SK-N-SH treated with all-trans-retinoic acid at 6 μM for 48 hours (cell line): ENCODE measurements at regions not wholly inside any gene's neighbourhood (a gene's known extent, or its start where the extent isn't known, plus 50 kb on each side); places are given as distances from the start of the nearest gene placed in this dataset.

Experiments used
- ATAC-seq: fragments of 200-7000 bp; cut with Tn5 transposase; 3 replicates; pipeline ENCODE4 v1.9.1; 2020; ENCODE audit warnings: mild to moderate bottlenecking, moderate library complexity
- ARNTL ChIP-seq: fragments of 450-650 bp; formaldehyde crosslinking; IDR thresholded peaks from 2 replicates; pipeline ENCODE4 v1.5.0; 2020; ENCODE audit warnings: low read depth, mild to moderate bottlenecking, moderate library complexity, borderline replicate concordance
- BACH2 ChIP-seq: fragments of 250-450 bp; sonication (Bioruptor Pico); IDR thresholded peaks from 2 replicates; pipeline ENCODE4 v1.9.0; 2021; ENCODE audit warnings: mild to moderate bottlenecking, borderline replicate concordance
- CSDC2 ChIP-seq: fragments of 250-450 bp; sonication (Bioruptor Pico); IDR thresholded peaks from 2 replicates; pipeline ENCODE4 v1.5.0; 2020; ENCODE audit warnings: mild to moderate bottlenecking, moderate library complexity
- ESRRG ChIP-seq: fragments of 250-450 bp; sonication (Bioruptor Pico); IDR thresholded peaks from 2 replicates; pipeline ENCODE4 v1.6.1; 2021; ENCODE audit warnings: mild to moderate bottlenecking
- GLIS3 ChIP-seq: fragments of 250-450 bp; sonication (Bioruptor Pico); IDR thresholded peaks from 2 replicates; pipeline ENCODE4 v1.5.0; 2020; ENCODE audit warnings: mild to moderate bottlenecking, moderate library complexity
- ISL1 ChIP-seq: fragments of 250-450 bp; sonication (Bioruptor Pico); IDR thresholded peaks from 2 replicates; pipeline ENCODE4 v2.1.2; 2022; ENCODE audit warnings: mild to moderate bottlenecking, moderate library complexity
- OSR1 ChIP-seq: fragments of 250-450 bp; sonication (Bioruptor Pico); IDR thresholded peaks from 2 replicates; pipeline ENCODE4 v1.8.0; 2022; ENCODE audit warnings: moderate library complexity, mild to moderate bottlenecking, inconsistent platforms
- PPARA ChIP-seq: fragments of 250-450 bp; sonication (Bioruptor Pico); IDR thresholded peaks from 2 replicates; pipeline ENCODE4 v1.5.0; 2020; ENCODE audit warnings: mild to moderate bottlenecking, borderline replicate concordance
- RARB ChIP-seq: fragments of 250-450 bp; sonication (Bioruptor Pico); IDR thresholded peaks from 2 replicates; pipeline ENCODE4 v1.8.0; 2021; ENCODE audit warnings: mild to moderate bottlenecking, moderate library complexity
- SNAI2 ChIP-seq: fragments of 250-450 bp; sonication (Bioruptor Pico); IDR thresholded peaks from 2 replicates; pipeline ENCODE4 v1.5.0; 2020; ENCODE audit warnings: mild to moderate bottlenecking, moderate library complexity
- TOX ChIP-seq: fragments of 250-450 bp; sonication (Bioruptor Pico); IDR thresholded peaks from 2 replicates; pipeline ENCODE4 v1.8.0; 2021; ENCODE audit warnings: mild to moderate bottlenecking, moderate library complexity, borderline replicate concordance
- ZFP3 ChIP-seq: fragments of 250-450 bp; sonication (Bioruptor Pico); IDR thresholded peaks from 2 replicates; pipeline ENCODE4 v1.5.0; 2020; ENCODE audit warnings: mild to moderate bottlenecking, moderate library complexity
- ZFP30 ChIP-seq: fragments of 450-650 bp; formaldehyde crosslinking; IDR thresholded peaks from 2 replicates; pipeline ENCODE4 v1.5.0; 2022; ENCODE audit warnings: mild to moderate bottlenecking, moderate library complexity
- ZNF565 ChIP-seq: fragments of 450-650 bp; formaldehyde crosslinking; conservative IDR thresholded peaks from 2 replicates; pipeline ENCODE4 v1.5.0; 2020; ENCODE audit warnings: low read depth, mild to moderate bottlenecking, moderate library complexity
- ZNF70 ChIP-seq: fragments of 450-650 bp; formaldehyde crosslinking; IDR thresholded peaks from 2 replicates; pipeline ENCODE4 v1.5.0; 2020; ENCODE audit warnings: mild to moderate bottlenecking, moderate library complexity
- ZNF8 ChIP-seq: fragments of 450-650 bp; formaldehyde crosslinking; IDR thresholded peaks from 2 replicates; pipeline ENCODE4 v1.5.0; 2020; ENCODE audit warnings: mild to moderate bottlenecking, moderate library complexity
- TF ChIP-seq, protein P1 (sequence below): fragments of 250-450 bp; sonication (Bioruptor Pico); IDR thresholded peaks from 2 replicates; pipeline ENCODE4 v1.5.0; 2020; ENCODE audit warnings: mild to moderate bottlenecking, moderate library complexity
- TF ChIP-seq, protein P2 (sequence below): fragments of 250-450 bp; sonication (Bioruptor Pico); IDR thresholded peaks from 2 replicates; pipeline ENCODE4 v1.8.0; 2020; ENCODE audit warnings: mild to moderate bottlenecking, moderate library complexity, borderline replicate concordance
- TF ChIP-seq, protein P3 (sequence below): fragments of 250-450 bp; sonication (Bioruptor Pico); IDR thresholded peaks from 2 replicates; pipeline ENCODE4 v1.5.1; 2021; ENCODE audit warnings: mild to moderate bottlenecking, moderate library complexity
- TF ChIP-seq, protein P4 (sequence below): fragments of 250-450 bp; sonication (Bioruptor Pico); IDR thresholded peaks from 2 replicates; pipeline ENCODE4 v1.5.1; 2020; ENCODE audit warnings: low read depth, mild to moderate bottlenecking, moderate library complexity

DNA sequence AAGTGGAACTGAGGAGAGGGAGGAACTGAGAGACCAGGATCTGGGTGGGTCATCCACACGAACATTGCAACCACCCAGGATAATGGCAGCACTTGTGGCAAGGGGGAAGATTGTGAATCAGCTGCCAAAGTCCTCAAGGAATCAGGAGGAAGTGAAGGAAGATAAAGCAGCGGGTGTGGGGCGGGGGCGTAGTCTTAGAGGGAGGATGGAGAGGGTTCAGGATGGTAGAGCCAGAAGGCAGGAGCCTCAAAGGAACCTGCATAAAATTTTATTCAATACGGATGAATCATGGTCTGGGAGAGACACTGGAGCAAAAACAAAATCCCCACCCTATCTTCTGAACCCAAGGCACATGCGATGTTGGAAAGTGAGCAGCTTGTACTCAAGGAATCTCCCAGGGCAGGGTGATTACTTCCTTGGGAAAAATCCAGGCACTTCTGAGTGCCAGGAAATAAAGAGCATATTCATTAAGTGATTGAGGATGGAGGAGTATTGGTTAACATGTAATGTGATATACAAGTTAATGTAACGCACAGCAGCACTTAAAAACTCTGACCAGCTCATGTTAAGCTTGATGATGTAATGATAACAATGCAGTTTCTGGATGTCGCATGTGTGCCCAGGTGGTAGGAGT lies 82.0 kb upstream of the B3GAT2 start:
- no peak for ATAC-seq
- TF ChIP-seq ARNTL (CRISPR knock-in tag) (no peak), BACH2 (CRISPR knock-in tag) (no peak), CSDC2 (CRISPR knock-in tag) (no peak)
- TF ChIP-seq, protein P1, sequence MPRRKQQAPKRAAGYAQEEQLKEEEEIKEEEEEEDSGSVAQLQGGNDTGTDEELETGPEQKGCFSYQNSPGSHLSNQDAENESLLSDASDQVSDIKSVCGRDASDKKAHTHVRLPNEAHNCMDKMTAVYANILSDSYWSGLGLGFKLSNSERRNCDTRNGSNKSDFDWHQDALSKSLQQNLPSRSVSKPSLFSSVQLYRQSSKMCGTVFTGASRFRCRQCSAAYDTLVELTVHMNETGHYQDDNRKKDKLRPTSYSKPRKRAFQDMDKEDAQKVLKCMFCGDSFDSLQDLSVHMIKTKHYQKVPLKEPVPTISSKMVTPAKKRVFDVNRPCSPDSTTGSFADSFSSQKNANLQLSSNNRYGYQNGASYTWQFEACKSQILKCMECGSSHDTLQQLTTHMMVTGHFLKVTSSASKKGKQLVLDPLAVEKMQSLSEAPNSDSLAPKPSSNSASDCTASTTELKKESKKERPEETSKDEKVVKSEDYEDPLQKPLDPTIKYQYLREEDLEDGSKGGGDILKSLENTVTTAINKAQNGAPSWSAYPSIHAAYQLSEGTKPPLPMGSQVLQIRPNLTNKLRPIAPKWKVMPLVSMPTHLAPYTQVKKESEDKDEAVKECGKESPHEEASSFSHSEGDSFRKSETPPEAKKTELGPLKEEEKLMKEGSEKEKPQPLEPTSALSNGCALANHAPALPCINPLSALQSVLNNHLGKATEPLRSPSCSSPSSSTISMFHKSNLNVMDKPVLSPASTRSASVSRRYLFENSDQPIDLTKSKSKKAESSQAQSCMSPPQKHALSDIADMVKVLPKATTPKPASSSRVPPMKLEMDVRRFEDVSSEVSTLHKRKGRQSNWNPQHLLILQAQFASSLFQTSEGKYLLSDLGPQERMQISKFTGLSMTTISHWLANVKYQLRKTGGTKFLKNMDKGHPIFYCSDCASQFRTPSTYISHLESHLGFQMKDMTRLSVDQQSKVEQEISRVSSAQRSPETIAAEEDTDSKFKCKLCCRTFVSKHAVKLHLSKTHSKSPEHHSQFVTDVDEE (CRISPR knock-in tag): no peak

DNA sequence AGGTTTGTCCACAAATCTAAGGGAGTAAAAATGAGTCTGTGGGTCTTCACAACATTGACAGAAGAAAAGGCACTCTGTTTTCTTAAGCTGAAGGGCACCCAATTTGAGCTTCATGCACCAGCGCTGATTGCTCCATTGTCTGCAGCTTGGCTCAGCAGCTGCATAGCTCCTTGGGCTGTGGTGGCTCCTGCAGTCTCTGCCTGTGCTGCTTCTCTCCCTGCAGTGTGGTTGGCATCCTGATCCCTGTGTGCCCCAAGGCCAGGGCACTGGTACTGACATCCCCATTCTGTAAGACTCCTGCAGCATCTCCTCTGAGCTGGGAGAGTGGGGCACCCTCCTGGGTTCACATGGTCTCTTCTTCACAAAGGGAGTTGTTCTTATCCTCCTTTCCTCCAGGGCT lies 83.2 kb upstream of the B3GAT2 start:
- no peak for ATAC-seq
- TF ChIP-seq ZFP30 (CRISPR knock-in tag): no peak
- no peak for TF ChIP-seq GLIS3
- TF ChIP-seq ISL1 (CRISPR knock-in tag): no peak
- TF ChIP-seq ZNF70 (CRISPR knock-in tag): no peak
- no peak for TF ChIP-seq ZNF565 (CRISPR knock-in tag)
- TF ChIP-seq SNAI2 (CRISPR knock-in tag): no peak
- TF ChIP-seq, protein P2, sequence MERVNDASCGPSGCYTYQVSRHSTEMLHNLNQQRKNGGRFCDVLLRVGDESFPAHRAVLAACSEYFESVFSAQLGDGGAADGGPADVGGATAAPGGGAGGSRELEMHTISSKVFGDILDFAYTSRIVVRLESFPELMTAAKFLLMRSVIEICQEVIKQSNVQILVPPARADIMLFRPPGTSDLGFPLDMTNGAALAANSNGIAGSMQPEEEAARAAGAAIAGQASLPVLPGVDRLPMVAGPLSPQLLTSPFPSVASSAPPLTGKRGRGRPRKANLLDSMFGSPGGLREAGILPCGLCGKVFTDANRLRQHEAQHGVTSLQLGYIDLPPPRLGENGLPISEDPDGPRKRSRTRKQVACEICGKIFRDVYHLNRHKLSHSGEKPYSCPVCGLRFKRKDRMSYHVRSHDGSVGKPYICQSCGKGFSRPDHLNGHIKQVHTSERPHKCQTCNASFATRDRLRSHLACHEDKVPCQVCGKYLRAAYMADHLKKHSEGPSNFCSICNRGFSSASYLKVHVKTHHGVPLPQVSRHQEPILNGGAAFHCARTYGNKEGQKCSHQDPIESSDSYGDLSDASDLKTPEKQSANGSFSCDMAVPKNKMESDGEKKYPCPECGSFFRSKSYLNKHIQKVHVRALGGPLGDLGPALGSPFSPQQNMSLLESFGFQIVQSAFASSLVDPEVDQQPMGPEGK (CRISPR knock-in tag): no peak
- TF ChIP-seq OSR1 (CRISPR knock-in tag): no peak
- no peak for TF ChIP-seq ZFP3 (CRISPR knock-in tag)
- no peak for TF ChIP-seq CSDC2 (CRISPR knock-in tag)
- no peak for TF ChIP-seq ESRRG
- TF ChIP-seq ZNF8 (CRISPR knock-in tag): no peak

DNA sequence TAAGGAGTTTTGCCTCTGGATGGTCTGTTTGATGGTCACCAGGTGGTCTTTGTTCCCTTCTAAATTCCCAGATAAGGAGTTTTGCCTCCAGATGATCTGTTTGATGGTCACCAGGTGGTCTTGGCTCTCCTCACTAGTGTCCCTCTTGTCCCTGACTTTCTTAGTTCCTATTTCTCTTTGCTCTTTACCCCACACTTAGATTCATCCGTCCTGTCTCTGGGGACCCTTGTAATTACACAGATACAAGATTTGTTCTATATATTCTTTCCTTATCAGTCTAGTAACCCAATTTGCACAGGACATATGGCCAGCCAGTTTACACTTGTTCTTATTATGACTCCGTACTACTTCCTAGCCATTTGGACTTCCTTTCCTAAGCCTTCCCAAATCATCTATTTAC lies 84.0 kb upstream of the B3GAT2 start:
- no peak for ATAC-seq
- TF ChIP-seq TOX (CRISPR knock-in tag) (no peak), ZFP30 (CRISPR knock-in tag) (no peak), BACH2 (CRISPR knock-in tag) (no peak), RARB (CRISPR knock-in tag) (no peak), ZFP3 (CRISPR knock-in tag) (no peak), ARNTL (CRISPR knock-in tag) (no peak), ZNF565 (CRISPR knock-in tag) (no peak), GLIS3 (no peak), PPARA (no peak), ISL1 (CRISPR knock-in tag) (no peak)
- TF ChIP-seq, protein P1 (CRISPR knock-in tag): no peak
- TF ChIP-seq, protein P2 (CRISPR knock-in tag): no peak
- TF ChIP-seq, protein P3, sequence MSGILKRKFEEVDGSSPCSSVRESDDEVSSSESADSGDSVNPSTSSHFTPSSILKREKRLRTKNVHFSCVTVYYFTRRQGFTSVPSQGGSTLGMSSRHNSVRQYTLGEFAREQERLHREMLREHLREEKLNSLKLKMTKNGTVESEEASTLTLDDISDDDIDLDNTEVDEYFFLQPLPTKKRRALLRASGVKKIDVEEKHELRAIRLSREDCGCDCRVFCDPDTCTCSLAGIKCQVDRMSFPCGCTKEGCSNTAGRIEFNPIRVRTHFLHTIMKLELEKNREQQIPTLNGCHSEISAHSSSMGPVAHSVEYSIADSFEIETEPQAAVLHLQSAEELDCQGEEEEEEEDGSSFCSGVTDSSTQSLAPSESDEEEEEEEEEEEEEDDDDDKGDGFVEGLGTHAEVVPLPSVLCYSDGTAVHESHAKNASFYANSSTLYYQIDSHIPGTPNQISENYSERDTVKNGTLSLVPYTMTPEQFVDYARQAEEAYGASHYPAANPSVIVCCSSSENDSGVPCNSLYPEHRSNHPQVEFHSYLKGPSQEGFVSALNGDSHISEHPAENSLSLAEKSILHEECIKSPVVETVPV (CRISPR knock-in tag): no peak
- TF ChIP-seq, protein P4, sequence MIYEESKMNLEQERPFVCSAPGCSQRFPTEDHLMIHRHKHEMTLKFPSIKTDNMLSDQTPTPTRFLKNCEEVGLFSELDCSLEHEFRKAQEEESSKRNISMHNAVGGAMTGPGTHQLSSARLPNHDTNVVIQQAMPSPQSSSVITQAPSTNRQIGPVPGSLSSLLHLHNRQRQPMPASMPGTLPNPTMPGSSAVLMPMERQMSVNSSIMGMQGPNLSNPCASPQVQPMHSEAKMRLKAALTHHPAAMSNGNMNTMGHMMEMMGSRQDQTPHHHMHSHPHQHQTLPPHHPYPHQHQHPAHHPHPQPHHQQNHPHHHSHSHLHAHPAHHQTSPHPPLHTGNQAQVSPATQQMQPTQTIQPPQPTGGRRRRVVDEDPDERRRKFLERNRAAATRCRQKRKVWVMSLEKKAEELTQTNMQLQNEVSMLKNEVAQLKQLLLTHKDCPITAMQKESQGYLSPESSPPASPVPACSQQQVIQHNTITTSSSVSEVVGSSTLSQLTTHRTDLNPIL (CRISPR knock-in tag): no peak
